HG03439 (cell line): ENCODE measurements at regions not wholly inside any gene's neighbourhood (a gene's known extent, or its start where the extent isn't known, plus 50 kb on each side); places are given as distances from the start of the nearest gene placed in this dataset.

Experiments used
- ATAC-seq: cut with Tn5 transposase; IDR thresholded peaks from one replicate; pipeline ENCODE4 v1.9.1; 2021; ENCODE audit warnings: mild to moderate bottlenecking, moderate library complexity; ENCODE audit not compliant: unreplicated experiment

DNA sequence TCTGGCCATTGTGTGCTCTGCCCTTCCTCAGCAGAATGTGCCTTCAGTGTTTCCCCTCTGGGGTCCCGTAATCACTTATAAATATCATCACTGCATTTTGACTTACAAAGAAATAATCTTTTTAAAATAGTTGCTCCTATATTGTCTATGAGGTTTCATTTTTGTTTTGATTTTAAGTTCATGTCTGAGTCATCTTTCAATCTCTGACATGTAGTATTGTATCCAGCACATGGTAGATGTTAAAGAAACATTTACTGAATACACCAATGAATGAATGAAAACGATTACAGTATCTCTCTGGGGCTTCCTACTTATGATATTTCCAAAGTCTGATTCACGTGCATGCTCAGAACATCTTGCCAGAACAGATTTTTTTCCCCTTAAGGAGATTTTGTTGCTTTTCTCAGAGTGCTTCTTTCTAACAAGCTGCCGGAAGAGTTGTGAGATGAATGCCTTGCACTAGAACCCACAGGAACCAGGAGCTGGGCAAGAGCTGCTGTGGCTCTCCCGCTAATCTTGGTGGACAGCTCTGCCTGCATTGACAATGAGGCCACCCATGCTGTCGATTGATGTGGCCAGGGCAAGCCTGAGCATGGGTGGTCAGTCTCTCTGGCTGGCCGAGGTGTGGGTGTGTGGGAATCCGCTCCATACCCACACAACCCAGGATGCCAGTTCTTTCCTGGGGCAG, 199.4 kb downstream of the CYRIA start:
- ATAC-seq, result no peak

DNA sequence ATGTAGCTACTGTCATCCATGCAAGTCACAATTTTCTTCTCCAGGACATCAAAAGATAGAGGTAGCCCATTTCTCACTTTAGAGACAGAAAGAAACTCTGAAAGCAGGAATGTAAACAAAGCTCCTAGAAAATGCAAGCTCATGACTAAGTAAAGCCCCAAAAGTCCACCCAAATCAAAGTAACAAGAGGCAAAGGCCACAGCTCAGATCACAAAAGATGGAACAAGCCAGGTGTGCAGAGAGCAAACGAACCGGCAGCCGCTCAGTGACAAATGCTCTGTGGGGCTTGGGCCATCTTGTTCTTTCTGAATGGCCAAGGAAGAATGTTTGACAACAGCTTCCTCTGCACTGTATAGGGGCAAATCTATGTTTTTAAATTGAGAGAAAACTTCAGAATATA, 201.0 kb downstream of the CYRIA start:
- ATAC-seq, result no peak

DNA sequence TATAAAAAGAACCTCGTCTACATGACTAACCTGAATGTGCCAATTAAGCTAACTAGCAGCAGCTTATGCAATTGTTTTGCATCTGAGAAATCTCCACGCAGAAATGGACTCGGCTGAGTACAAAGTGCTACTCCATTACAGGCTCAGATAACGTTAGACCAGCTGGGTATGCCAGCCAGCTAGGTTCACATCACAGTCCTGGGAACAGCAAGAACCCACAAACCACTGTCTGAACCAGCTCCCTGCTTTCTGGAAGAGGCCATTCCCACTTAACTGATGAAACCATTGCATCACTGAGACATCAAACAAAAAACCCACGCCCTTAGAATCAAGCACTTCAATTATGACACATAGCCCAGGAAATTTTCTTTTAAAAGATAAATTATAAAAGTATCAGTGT, 202.7 kb downstream of the CYRIA start:
- ATAC-seq, result no peak

DNA sequence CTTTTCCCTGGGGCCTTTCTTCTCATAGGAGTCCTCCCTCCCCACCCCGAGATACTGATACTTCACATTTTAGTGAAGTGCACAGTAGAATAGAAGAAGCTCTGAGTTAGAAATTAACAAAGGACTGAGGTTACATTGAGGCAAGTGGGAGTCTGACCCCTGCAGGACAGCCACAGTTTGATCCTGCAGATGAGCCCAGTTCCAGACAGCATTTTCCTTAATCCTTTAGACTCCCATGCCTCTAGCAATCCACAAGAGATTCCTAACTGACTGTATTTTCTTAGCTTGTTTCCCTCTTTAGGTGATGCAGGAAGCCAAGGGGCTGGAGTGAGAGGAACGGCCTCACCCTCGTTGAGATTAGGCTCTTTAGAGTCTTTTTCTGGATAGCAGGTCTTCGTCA, 204.0 kb downstream of the CYRIA start:
- no peak for ATAC-seq

DNA sequence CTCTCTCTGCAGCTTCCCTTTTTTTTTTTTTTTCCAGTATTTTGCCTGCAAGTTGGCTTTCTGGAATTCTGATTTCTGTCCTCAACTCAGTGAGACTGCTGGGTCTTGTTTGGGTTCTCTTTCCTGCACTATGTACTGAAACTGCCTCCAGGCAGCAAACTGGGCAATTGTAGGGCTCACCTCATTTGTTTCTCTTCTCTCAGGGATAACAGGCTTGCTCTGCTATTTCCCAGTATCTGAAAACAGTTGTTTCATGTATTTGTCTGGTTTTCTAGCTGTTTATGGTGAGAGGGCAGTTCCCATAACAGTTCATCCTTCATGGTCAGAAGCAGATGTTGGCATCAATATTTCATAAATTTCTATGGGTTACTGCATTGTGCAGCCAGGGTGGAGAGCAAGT, 206.0 kb downstream of the CYRIA start:
- no peak for ATAC-seq

DNA sequence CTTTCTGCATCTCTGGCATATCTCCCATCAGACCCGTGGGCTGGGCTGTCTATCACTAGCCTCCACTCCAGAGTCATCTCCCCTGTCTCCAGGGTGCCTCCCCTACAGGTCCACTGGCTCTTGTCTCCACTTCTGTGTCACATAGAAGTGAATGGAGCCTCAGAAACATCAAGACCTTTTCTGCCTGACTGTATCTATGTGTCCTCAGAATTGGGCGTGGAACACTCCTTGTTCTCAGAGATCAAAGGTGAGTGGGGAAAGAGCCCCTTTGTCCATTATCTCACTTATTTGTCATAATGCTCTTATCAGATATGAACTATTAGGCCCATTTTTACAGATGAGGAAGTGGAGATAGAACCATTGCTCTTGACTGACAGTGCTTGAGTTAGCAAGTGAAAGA, 211.0 kb downstream of the CYRIA start:
- no peak for ATAC-seq

DNA sequence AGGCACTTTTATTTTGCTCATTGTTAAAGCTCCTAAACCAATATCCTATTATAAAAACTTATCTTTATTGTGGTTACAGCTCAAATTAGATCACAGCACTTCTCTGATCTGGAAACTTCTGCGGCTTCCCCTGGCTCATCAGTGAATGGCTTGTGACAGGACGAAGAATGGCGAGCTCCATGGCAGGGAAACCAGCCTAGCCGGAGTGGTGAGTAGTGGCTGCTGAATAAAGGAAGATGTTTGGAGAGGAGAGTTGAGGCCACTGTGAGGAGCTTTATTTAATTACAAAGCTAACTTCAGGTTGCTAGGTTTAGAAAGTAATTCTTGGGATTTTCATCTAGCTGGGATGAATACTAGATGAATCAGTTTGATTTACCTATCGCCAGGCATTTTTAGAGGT, 213.5 kb downstream of the CYRIA start:
- ATAC-seq, result no peak

DNA sequence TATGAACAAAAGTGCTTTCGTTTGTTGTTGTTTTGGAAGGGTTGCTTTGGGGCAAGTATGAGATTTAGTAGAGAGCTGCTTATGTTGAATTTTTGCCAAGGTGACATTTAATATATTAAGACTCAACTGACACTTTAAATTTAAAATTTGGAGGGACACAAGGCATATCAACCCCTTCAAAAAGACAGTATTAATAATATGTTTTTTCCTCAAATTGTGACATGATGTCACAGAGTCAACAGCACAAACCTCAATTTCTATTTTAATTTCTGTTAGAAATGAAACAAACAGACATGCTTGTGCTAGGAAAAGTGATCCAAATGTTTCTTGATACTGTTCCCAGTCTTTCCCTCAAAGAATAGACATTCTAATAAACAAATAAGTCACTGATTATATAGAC, 218.9 kb downstream of the CYRIA start:
- ATAC-seq, result no peak

DNA sequence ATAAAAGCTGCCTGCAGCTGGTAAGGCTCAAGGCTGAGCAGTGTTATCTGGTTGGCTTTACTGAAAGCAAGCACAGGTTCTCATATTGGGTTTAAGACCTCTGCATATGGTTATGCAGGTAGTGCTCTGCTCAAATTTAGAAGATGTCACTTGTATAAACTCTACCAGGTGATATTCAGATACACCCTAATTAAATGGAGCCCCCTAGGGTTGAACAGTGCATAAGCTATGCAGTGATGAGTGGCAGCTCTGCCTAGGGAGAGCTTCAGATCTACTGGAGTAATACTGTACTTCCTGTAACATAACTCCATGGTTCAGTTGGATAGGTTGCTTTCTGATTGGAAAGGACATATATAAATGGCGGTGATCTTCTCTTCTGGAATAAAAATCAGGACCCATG, 222.7 kb downstream of the CYRIA start:
- no peak for ATAC-seq

DNA sequence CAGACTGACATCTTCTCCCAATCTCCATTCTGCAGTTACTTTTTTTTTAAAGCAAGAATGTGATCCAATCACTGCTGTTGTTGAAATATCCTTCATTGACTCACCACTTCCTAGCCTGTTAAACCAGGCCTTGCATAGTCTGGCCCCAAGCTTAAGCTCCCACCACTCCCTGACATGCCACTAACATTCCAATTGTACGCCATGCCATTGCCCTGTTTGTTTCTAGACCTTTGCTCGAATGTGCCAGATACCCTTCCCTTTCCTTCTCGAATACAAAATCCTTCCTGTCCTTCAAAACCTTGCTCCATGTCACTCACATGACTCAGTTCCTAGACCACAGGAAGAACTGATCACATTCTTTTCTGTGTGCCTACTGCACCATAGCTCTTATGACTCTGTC, 224.2 kb downstream of the CYRIA start:
- no peak for ATAC-seq

DNA sequence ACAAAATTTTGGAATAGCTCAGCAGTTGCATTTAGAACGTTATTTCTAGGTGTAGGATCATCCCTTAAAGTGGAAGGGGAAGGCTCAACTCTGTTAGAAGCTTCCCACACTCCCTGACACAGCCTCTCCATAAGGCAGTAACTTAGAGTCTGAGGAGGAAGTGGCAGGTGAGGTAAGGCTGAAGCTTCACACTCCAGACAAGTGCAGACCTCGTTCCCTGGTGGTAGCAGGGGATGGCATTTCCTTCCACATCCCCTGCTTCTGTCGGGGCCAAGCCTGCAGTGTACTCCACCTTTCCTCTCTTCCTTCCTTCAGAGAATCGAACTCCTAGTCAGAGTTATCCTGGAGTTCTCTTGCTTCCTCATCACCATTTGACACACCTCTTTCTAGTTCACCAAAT, 224.7 kb downstream of the CYRIA start:
- ATAC-seq, result no peak

DNA sequence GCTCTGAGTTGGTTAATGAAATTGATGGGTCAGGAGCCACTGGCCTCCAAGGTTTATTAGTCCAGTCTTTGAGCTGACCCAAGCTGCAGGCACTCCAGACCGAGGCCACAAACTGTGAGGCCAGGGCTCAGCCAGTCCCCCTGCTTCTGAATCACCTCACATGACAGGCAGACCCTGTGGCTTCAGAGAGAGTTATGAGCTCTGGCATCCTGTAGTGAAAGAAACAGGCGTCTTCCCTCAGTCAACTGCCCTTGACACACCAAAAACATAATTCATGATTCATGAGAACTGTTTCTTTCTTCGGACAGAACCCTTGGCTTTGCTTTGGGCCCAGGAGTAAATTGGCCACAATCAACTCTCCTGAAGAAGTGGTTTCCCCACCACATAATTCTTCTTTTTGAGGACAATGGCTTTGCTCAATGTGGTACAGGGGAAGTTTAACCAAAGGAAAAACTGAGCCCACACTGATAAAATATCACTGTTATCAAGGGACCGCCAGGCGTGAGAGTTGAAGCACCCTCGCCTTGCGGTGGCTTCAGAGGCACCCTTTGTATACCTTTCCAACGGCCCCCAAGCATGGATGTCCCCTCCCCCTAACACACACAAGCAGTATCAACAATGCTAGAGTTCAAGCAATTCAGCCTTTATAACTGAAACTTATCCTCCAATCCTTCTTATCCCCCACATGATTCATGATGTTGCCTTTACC, 226.9 kb downstream of the CYRIA start:
- ATAC-seq, result no peak

DNA sequence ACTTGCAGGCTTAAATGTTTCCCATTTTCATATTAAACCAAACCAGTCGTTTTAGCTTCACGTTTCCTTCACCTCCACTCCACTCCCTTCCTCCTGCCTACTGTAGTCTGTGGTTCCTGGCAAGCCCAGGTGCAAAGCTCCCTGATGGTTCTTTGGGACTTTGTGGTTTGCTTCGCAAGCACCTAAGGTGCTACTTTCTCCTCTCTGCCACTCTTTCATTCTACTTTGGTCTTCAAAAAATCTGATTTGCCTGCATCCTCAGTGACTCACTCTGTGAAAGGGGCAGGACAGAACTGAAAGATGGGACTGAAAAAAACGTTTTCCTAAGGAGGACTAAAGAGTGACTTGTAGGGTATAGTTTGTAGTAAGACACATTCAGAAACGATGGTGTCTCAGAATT, 228.4 kb downstream of the CYRIA start:
- no peak for ATAC-seq

DNA sequence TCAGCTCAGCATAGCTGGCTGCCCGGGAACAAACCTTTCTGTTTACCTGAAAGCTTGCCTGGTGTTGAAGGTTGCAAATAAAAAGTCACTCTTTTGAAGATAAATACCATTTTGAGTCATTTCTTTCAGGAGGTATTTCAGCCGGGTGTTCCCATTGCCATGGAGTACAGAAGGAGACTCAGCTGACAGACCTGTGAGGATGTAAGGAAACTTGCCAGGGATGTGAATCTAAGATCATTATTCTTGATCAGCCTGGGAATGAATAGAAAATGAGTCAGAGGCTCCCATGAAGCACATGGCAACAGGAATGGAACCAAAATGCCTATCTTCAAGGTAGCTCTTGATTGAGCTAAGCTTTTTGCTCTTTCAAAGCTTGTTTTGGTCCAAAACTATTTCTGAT, 231.2 kb downstream of the CYRIA start:
- ATAC-seq, result no peak

DNA sequence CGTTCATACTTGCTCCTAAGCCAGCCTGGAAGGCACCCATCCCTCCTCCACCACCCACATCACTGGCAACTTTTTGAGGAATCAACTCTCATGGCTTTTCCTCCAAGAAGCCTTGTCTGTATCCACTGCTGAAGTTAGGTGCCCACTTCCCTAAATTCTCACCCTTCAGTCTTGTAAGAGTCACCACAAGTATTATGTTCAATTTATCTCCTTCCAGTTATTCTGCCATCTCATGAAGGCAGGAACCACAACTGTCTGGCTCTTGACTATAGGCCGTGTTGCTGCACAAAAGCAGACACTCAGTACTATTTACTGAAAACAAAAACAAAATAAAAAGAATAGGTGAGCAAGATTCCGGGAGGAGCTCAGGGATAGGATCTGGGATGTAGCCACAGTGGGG, 234.8 kb downstream of the CYRIA start:
- ATAC-seq, result no peak

DNA sequence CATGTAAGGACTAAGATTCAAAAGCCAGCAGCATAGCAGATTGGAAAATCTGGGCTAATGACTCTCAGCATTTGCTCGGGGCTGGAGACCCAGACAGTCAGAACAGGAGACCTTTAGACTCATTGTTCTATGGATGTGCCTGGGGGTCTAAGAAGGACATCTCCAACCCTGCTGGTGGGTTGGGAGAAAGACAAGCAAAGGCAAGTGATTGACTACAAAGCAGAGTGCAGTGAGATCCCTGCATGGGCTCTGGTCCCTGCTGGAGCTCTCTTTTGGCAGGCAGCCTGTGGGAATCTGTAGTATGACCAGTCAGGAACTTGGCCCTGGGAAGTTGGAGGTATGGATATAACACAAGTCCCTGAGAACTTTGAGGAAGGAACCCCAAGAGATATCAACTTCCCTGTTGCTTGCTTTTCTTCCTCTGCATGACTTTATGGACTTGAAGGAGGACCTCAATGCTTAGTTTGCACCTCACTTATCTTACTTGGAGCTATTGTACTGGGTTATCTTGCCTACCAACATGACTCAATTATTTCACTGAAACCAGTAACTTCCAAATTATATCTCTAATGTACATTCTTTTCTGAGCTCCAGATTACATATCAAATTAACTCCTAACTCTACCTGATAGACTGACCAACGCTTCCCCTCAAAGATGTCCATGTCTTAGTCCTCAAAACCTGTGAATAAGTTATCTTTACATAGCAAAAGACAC, 236.0 kb downstream of the CYRIA start:
- ATAC-seq, result no peak

DNA sequence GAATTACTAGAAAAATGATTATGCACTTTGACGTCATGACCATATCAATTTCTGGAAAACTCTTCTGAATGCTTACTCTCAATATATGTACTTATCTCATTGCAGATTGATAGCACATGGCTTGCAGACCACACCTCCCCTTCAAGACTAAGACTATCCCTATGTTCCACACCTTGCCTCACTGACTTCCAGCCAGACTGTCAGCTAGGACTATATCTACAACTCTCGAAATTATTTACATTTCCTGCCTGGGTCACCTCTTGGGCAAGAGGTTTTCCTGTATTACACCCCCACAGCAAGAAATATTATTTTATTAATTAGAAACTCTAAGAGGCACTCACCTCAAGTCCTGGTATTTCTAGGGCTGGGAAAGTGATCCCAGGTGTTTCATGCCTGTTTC, 236.6 kb downstream of the CYRIA start:
- no peak for ATAC-seq

DNA sequence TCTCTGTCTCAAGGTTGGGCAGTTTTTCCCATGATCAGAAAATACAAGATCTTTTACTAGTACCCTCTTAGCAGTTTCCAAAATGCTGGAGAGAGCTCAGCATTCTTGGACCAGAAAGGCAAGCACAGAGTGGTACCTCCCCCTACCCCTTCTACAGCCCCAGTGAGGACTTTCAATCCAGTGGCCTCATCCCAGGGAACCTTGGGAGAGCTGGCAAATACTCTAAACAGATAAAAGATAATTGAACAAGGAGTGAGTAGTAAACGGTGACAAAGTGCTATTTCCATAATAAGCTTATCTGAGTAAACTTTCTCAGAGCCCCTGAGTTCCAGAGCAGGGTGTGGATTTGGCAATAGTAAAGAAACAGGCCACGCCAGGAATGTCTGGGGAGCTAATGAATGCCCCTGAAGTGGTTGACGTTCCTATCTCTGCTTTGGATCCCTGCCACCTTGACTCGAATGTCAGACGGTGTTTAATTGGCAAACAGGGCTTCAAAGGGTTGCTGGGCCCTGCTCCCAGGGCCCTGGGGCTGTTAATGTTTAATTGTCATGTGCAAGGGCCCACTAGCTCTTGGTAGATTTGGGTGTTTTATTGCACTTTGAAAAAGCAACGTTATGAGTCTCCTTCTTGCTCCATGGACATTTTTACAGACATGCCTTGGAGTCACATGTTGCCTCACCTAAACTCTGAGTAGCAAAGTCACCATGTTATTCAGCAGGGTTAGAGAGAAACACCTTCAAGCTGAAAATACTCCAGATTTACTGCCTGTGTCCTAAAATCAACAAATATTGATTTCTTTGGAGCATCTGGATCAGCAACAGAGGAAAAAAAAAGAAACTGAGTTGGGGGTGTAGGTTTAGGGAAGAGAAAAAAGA, 239.9 kb downstream of the CYRIA start:
- ATAC-seq, result no peak

DNA sequence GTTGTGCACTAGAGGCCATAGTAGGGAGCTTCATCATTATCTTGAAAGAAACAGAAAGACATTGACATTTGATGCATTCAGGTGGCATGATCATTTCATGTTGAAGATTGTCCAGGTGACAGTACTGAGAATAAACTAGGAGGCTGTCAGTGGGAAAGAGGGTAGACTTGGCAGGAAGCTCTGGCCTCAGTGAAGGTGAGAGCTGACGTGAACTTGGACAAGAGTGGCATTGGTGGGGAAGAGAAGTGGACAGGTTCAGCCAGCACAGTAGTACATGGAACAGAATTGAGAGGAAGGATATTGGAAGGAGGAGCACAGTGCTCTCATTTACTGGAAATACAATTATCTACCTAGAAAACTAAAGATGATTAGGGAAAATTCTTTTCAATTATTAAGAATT, 245.2 kb downstream of the CYRIA start:
- ATAC-seq, result no peak

DNA sequence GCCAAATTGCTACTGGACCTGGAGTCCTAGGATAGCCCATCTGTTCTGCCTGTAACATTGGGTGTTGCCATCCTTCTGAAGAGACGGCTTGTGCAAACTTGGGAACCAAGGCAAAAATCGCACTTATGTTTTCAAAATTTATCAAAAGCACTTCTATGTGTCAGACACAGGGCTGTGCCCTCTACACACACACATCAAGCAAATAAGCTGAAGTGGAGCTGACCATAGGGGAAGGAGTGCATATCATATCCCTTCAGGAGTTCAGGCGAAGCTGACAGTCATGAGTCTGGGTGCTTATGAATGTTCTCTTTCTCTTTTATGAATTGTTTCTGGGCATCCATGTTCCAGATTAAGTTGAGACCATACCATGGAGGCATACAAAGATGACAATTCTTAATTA, 247.9 kb downstream of the CYRIA start:
- no peak for ATAC-seq

DNA sequence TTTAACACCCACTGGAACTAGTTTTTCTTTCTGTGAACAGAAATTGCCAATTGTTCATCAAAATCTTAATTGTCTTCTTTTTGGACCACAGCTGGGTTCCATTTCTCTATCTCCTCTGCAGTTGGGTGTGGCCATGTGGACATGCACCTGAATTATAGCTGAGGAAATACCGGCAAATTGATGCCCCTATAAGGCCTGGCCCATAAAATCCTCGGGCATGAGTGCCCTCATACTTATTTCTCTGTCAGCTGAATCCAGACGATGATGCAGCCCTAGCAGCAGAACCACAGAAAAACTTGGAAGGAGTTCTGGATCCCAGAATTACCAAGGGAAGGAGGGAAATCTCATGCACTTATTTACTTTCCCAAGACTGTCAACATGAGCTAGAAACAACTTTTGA, 249.0 kb downstream of the CYRIA start:
- ATAC-seq, result no peak
